Neural cell (in vitro differentiated cells): ENCODE measurements at regions not wholly inside any gene's neighbourhood (a gene's known extent, or its start where the extent isn't known, plus 50 kb on each side); places are given as distances from the start of the nearest gene placed in this dataset.

Source experiments
- H2AFZ ChIP-seq: fragments of 200-600, 300-800 bp; sonication (generic), shearing (Covaris generic); 2 replicates; pipeline ENCODE4 v1.6.0; 2014; ENCODE audit warnings: low read depth, mild to moderate bottlenecking, antibody characterized with exemption, low read length, moderate library complexity
- H3F3A ChIP-seq: fragments of 200-600 bp; shearing (Covaris generic); 2 replicates; pipeline ENCODE4 v1.6.1; 2016; ENCODE audit warnings: mild to moderate bottlenecking, moderate library complexity, mixed read lengths, antibody characterized with exemption, low read length; ENCODE audit not compliant: insufficient read depth, poor library complexity, severe bottlenecking
- H3K27ac ChIP-seq: fragments of 200-600, 300-800 bp; sonication (generic), shearing (Covaris generic); 2 replicates; pipeline ENCODE4 v1.5.1; 2014; ENCODE audit warnings: mild to moderate bottlenecking, low read length, moderate library complexity
- H3K27me3 ChIP-seq: fragments of 300-800, 200-600 bp; sonication (generic), shearing (Covaris generic); 2 replicates; pipeline ENCODE4 v1.6.0; 2014; ENCODE audit warnings: mild to moderate bottlenecking, low read depth, low read length, moderate library complexity; ENCODE audit not compliant: insufficient read depth
- H3K36me3 ChIP-seq: fragments of 300-800, 200-600 bp; sonication (generic), shearing (Covaris generic); 2 replicates; pipeline ENCODE4 v1.5.1; 2014; ENCODE audit warnings: mild to moderate bottlenecking, antibody characterized with exemption, low read length, moderate library complexity; ENCODE audit not compliant: insufficient read depth
- H3K4me2 ChIP-seq: fragments of 300-800, 200-600 bp; sonication (generic), shearing (Covaris generic); 2 replicates; pipeline ENCODE4 v1.6.0; 2014; ENCODE audit warnings: mild to moderate bottlenecking, low read length
- H3K4me3 ChIP-seq: fragments of 300-800, 200-600 bp; sonication (generic), shearing (Covaris generic); 2 replicates; pipeline ENCODE4 v1.5.1; 2014; ENCODE audit warnings: mild to moderate bottlenecking, low read length, moderate library complexity
- H3K79me2 ChIP-seq: fragments of 200-600 bp; shearing (Covaris generic); replicated peaks from 2 replicates; pipeline ENCODE4 v1.6.0; 2014; ENCODE audit warnings: mild to moderate bottlenecking, low read length, moderate library complexity; ENCODE audit not compliant: insufficient read depth
- H3K9ac ChIP-seq: fragments of 300-800, 200-600 bp; sonication (generic), shearing (Covaris generic); 2 replicates; pipeline ENCODE4 v1.6.1; 2016; ENCODE audit warnings: mild to moderate bottlenecking, low read length, mixed read lengths
- H3K9me2 ChIP-seq: fragments of 200-600 bp; shearing (Covaris generic); 2 replicates; pipeline ENCODE4 v1.6.1; 2016; ENCODE audit warnings: mild to moderate bottlenecking, low read length, mixed read lengths; ENCODE audit not compliant: insufficient read depth
- H3K9me3 ChIP-seq: fragments of 200-600, 300-800 bp; sonication (generic), shearing (Covaris generic); 2 replicates; pipeline ENCODE4 v1.6.1; 2016; ENCODE audit warnings: mild to moderate bottlenecking, mixed run types, low read length, moderate library complexity, mixed read lengths
- H4K20me1 ChIP-seq: fragments of 200-600 bp; shearing (Covaris generic); 2 replicates; pipeline ENCODE4 v1.6.1; 2016; ENCODE audit warnings: mild to moderate bottlenecking, mixed run types; ENCODE audit not compliant: insufficient read depth
- CTCF ChIP-seq: fragments of 450-650 bp; IDR thresholded peaks from 2 replicates; pipeline ENCODE4 v1.5.1; 2014; ENCODE audit warnings: antibody characterized with exemption, mild to moderate bottlenecking, moderate library complexity; ENCODE audit not compliant: poor library complexity, severe bottlenecking
- EP300 ChIP-seq: fragments of 450-650 bp; conservative IDR thresholded peaks from 2 replicates; pipeline ENCODE4 v1.6.1; 2014; ENCODE audit warnings: antibody characterized with exemption, mild to moderate bottlenecking, moderate library complexity; ENCODE audit not compliant: poor library complexity, severe bottlenecking
- EZH2 ChIP-seq: fragments of 200-600, 300-800 bp; shearing (Covaris generic), sonication (generic); IDR thresholded peaks from 2 replicates; pipeline ENCODE4 v1.6.1; 2014; ENCODE audit warnings: antibody characterized with exemption, low read length, borderline replicate concordance, mild to moderate bottlenecking; ENCODE audit not compliant: insufficient read depth, poor library complexity, severe bottlenecking
- MXI1 ChIP-seq: fragments of 450-650 bp; conservative IDR thresholded peaks from 2 replicates; pipeline ENCODE4 v1.6.1; 2014; ENCODE audit warnings: antibody characterized with exemption, mild to moderate bottlenecking; ENCODE audit not compliant: poor library complexity, severe bottlenecking
- POLR2AphosphoS5 ChIP-seq: IDR thresholded peaks from 2 replicates; pipeline ENCODE4 v1.6.1; 2012
- RAD21 ChIP-seq: fragments of 450-650 bp; conservative IDR thresholded peaks from 2 replicates; pipeline ENCODE4 v1.6.1; 2014; ENCODE audit warnings: antibody characterized with exemption, mild to moderate bottlenecking, moderate library complexity
- SMC3 ChIP-seq: fragments of 450-650 bp; conservative IDR thresholded peaks from 2 replicates; pipeline ENCODE4 v1.6.1; 2014; ENCODE audit warnings: antibody characterized with exemption, mild to moderate bottlenecking, moderate library complexity; ENCODE audit not compliant: poor library complexity
- TAF1 ChIP-seq: IDR thresholded peaks from 2 replicates; pipeline ENCODE4 v1.6.1; 2012; ENCODE audit warnings: low read depth
- TF ChIP-seq, protein P1 (sequence below): IDR thresholded peaks from 2 replicates; pipeline ENCODE4 v1.6.1; 2012; ENCODE audit warnings: borderline replicate concordance

DNA sequence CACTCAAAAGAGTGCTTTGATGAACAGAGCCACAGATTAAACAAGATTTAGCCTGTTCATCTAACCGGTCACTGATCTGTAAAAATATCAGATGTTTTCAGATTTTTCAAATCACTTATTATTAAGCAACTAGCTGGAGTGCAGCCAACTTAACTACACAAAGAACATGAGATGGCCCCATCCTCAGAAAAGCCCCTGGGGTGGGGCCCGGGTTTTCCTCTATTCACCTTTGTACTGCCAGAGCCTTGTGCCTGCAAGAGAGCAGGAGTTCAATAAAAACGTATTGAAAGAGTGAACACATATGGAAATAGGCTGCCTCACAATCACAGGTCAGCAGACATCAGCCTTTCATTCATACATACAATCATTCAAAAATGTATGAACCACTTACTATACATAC, 516.1 kb downstream of the OMA1 start:
- no peaks in the 10 kb centered on the region for H3F3A ChIP-seq
- H3K9ac ChIP-seq: no peak overlapping the region
- TF ChIP-seq MXI1: no peak
- no peak for TF ChIP-seq EZH2
- TF ChIP-seq CTCF: no peak
- TF ChIP-seq TAF1: no peak
- TF ChIP-seq EP300: no peak
- no peak for TF ChIP-seq RAD21
- TF ChIP-seq POLR2AphosphoS5: no peak
- TF ChIP-seq, protein P1, sequence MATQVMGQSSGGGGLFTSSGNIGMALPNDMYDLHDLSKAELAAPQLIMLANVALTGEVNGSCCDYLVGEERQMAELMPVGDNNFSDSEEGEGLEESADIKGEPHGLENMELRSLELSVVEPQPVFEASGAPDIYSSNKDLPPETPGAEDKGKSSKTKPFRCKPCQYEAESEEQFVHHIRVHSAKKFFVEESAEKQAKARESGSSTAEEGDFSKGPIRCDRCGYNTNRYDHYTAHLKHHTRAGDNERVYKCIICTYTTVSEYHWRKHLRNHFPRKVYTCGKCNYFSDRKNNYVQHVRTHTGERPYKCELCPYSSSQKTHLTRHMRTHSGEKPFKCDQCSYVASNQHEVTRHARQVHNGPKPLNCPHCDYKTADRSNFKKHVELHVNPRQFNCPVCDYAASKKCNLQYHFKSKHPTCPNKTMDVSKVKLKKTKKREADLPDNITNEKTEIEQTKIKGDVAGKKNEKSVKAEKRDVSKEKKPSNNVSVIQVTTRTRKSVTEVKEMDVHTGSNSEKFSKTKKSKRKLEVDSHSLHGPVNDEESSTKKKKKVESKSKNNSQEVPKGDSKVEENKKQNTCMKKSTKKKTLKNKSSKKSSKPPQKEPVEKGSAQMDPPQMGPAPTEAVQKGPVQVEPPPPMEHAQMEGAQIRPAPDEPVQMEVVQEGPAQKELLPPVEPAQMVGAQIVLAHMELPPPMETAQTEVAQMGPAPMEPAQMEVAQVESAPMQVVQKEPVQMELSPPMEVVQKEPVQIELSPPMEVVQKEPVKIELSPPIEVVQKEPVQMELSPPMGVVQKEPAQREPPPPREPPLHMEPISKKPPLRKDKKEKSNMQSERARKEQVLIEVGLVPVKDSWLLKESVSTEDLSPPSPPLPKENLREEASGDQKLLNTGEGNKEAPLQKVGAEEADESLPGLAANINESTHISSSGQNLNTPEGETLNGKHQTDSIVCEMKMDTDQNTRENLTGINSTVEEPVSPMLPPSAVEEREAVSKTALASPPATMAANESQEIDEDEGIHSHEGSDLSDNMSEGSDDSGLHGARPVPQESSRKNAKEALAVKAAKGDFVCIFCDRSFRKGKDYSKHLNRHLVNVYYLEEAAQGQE: no peak
- TF ChIP-seq SMC3: no peak
- no peak overlapping the region for H2AFZ ChIP-seq
- H3K27ac ChIP-seq: no peak overlapping the region
- no peaks in the 10 kb centered on the region for H3K9me2 ChIP-seq
- H3K79me2 ChIP-seq: no peaks in the 10 kb centered on the region
- no peaks in the 10 kb centered on the region for H4K20me1 ChIP-seq
- H3K4me2 ChIP-seq: no peak overlapping the region
- H3K9me3 ChIP-seq: no peaks in the 10 kb centered on the region
- no peak overlapping the region for H3K4me3 ChIP-seq
- no peaks in the 10 kb centered on the region for H3K36me3 ChIP-seq
- H3K27me3 ChIP-seq: no peaks in the 10 kb centered on the region

DNA sequence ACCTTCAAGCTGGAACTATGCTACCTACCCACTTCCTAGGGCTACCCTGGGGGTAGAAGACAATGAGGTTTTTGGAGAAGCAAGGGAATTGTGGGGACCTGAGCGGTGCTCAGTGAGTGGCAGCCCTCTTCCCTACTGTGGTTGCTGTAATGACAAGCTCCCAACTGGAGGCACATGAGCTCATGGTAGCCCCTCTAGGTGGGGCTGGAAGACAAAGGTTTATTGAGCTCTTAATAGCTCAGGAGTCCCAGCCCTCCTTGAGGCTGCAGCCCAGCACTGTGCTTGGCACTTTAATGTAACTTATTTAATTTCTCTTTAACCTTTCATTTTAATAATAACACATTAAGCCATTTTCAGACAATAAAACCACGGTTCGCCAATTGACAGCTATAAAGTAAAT, 528.9 kb downstream of the OMA1 start:
- Histone ChIP-seq H3K27ac (no peak overlapping the region), H3K9me3 (no peaks in the 10 kb centered on the region), H4K20me1 (no peaks in the 10 kb centered on the region), H2AFZ (no peak overlapping the region), H3K4me3 (no peak overlapping the region), H3K27me3 (no peaks in the 10 kb centered on the region), H3K9me2 (no peaks in the 10 kb centered on the region), H3F3A (no peaks in the 10 kb centered on the region), H3K9ac (no peak overlapping the region), H3K79me2 (no peaks in the 10 kb centered on the region), H3K4me2 (no peak overlapping the region), H3K36me3 (no peaks in the 10 kb centered on the region)
- TF ChIP-seq SMC3 (no peak), MXI1 (no peak), POLR2AphosphoS5 (no peak), EZH2 (no peak), CTCF (no peak), RAD21 (no peak), EP300 (no peak), TAF1 (no peak)
- TF ChIP-seq, protein P1: no peak
